Esophagus muscularis mucosa (tissue), 4 donors: ENCODE measurements at regions not wholly inside any gene's neighbourhood (a gene's known extent, or its start where the extent isn't known, plus 50 kb on each side); places are given as distances from the start of the nearest gene placed in this dataset.

ENCODE experiments used
- DNase-seq: peaks from one replicate; pipeline ENCODE4 v3.0.0-alpha.2; 2017; ENCODE audit errors: extremely low spot score
- H3K27ac ChIP-seq, 4 donors: fragments of 200-600 bp; sonication (generic); replicated peaks in 1 of 4; 1 replicate in 3 of 4; 2 replicates in 1 of 4; pipeline ENCODE4 v1.5.1; 2016 to 2019; ENCODE audit warnings: mild to moderate bottlenecking in 1 of 4
- H3K27me3 ChIP-seq, 4 donors: fragments of 200-600 bp; sonication (generic); one replicate each; pipeline versions ENCODE4 v1.5.1 to v1.6.0; 2016 to 2019
- H3K36me3 ChIP-seq, 4 donors: fragments of 200-600 bp; sonication (generic); one replicate each; pipeline ENCODE4 v1.5.1; 2016 to 2019
- H3K4me1 ChIP-seq, 4 donors: fragments of 200-600 bp; sonication (generic); one replicate each; pipeline ENCODE4 v1.5.1; 2016 to 2019
- H3K4me3 ChIP-seq, 4 donors: fragments of 200-600 bp; sonication (generic); 1 replicate in 2 of 4; 2 replicates in 2 of 4; pipeline ENCODE4 v1.5.1; 2016 to 2019; ENCODE audit warnings: mild to moderate bottlenecking in 4 of 4, moderate library complexity in 1 of 4
- H3K9me3 ChIP-seq, 4 donors: fragments of 200-600 bp; sonication (generic); 1 replicate in 3 of 4; 2 replicates in 1 of 4; pipeline ENCODE4 v1.5.1; 2016 to 2019
- EP300 ChIP-seq: sonication (generic); formaldehyde crosslinking; IDR thresholded peaks from one replicate; pipeline ENCODE4 v1.6.1; 2017; ENCODE audit warnings: antibody characterized with exemption
- POLR2A ChIP-seq: fragments of 450-650 bp; IDR thresholded peaks from one replicate; pipeline ENCODE4 v1.6.1; 2017; ENCODE audit warnings: antibody characterized with exemption, moderate library complexity, mild to moderate bottlenecking, low read depth
- POLR2AphosphoS5 ChIP-seq, 2 donors: sonication (generic); formaldehyde crosslinking; IDR thresholded peaks; one replicate each; pipeline ENCODE4 v1.6.1; 2017; ENCODE audit warnings: antibody characterized with exemption in 2 of 2
- WGBS: methylation state at CpG from one replicate; pipeline ENCODE4 v1.1.5; 2018; 5-methylcytosine and 5-hydroxymethylcytosine counted together
- intact Hi-C: fragments of 100-400 bp; cut with DNase I; formaldehyde crosslinking; loops from one replicate; pipeline ENCODE4 v1.15.1; 2023
- TF ChIP-seq, protein P1 (sequence below), 3 experiments: fragments of 200-600 bp in 2 of 3; fragments of 450-650 bp in 1 of 3; sonication (generic) in 2 of 3; IDR thresholded peaks; one replicate each; pipeline ENCODE4 v1.5.1; 2017 to 2019; ENCODE audit warnings: antibody characterized with exemption in 3 of 3, mild to moderate bottlenecking in 2 of 3, moderate library complexity in 1 of 3

DNA sequence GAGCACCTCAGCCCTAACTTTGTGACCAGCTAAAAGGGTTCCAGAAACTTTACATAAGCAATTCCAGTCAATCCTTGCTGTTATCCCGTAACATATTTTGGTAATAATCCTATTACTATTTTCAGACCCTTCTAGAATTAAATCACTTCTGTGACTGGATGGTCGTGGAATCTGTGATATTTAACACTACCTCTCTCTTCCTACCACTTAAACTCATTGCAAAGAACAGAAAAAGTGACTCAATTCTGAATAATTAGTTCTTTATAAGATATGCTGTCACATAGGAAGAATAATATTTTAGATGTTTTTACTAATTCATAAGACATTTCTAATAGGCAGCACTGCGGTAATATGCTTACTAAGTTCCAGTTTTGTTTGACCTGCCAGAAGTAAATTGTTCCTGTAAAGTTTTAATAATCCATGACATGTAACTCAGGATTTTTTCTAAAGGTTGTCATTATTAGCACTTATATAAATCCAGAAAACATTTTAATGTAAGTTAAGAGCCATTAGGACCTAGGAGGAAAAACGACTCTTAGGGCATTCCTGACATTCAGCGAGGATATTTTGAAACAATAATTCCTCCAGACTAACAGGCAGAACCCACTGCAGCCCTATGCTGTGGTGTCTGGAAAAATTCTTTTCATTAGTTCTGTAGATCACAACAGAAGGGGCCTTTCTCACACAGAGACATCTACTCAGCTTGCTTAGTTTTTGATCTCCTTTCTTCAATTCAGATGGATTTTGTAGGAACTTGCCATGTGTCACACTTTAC lies 113.3 kb upstream of the MBNL1 start:
- no peaks in the 10 kb centered on the region for H3K36me3 ChIP-seq
- H3K4me3 ChIP-seq, result peak overlapping the region in 2 of 4 donors; percentile 10 to 15
- no peaks in the 10 kb centered on the region for H3K27me3 ChIP-seq
- H3K4me1 ChIP-seq, result peaks cover 0 to 43% (median 33%) of the 10 kb centered on the region in 4 donors
- H3K9me3 ChIP-seq, result no peaks in the 10 kb centered on the region
- no peak for DNase-seq
- no peak for TF ChIP-seq EP300
- TF ChIP-seq, protein P1, sequence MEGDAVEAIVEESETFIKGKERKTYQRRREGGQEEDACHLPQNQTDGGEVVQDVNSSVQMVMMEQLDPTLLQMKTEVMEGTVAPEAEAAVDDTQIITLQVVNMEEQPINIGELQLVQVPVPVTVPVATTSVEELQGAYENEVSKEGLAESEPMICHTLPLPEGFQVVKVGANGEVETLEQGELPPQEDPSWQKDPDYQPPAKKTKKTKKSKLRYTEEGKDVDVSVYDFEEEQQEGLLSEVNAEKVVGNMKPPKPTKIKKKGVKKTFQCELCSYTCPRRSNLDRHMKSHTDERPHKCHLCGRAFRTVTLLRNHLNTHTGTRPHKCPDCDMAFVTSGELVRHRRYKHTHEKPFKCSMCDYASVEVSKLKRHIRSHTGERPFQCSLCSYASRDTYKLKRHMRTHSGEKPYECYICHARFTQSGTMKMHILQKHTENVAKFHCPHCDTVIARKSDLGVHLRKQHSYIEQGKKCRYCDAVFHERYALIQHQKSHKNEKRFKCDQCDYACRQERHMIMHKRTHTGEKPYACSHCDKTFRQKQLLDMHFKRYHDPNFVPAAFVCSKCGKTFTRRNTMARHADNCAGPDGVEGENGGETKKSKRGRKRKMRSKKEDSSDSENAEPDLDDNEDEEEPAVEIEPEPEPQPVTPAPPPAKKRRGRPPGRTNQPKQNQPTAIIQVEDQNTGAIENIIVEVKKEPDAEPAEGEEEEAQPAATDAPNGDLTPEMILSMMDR (IDR thresholded peaks at IDR 0.05), result no peak
- no peak for TF ChIP-seq POLR2A
- TF ChIP-seq POLR2AphosphoS5 (IDR thresholded peaks at IDR 0.05), result no peak
- peak overlapping the region; percentile 34 to 52 (median 46) for H3K27ac ChIP-seq
- 62% methylated on average over 5 of the region's 5 CpGs for WGBS
- intact Hi-C loops, result no loop called here

DNA sequence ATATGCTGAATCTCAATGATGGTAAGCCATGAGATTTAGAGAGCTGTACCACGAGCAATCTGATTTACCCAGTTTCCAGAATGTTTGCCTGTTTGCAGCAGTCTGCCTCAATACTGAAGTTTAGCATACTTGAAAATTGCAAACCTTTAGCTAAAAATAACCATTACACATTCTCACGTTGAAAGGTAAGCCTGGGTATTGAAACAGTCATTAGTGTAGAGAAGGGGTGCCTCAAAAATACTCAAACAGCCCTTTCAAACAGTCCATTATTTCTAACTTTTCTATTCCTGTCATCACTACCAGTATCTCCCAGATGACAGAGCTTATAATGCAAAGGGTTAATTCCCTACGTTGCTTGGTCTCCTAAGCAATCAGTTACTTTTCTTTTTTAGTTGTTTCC lies 111.8 kb upstream of the MBNL1 start:
- Histone ChIP-seq H3K9me3 (no peaks in the 10 kb centered on the region), H3K27me3 (no peaks in the 10 kb centered on the region), H3K36me3 (no peaks in the 10 kb centered on the region), H3K4me3 (no peak overlapping the region), H3K4me1 (peaks cover 0 to 43% (median 33%) of the 10 kb centered on the region in 4 donors), H3K27ac (peak overlapping the region in 1 of 4 donors; percentile 2)
- DNase-seq, result no peak
- WGBS, result 62% methylated on average over 3 of the region's 3 CpGs
- intact Hi-C loops, result no loop called here
- no peak for TF ChIP-seq POLR2A
- TF ChIP-seq, protein P1 (IDR thresholded peaks at IDR 0.05), result no peak
- TF ChIP-seq POLR2AphosphoS5 (IDR thresholded peaks at IDR 0.05), result no peak
- no peak for TF ChIP-seq EP300

DNA sequence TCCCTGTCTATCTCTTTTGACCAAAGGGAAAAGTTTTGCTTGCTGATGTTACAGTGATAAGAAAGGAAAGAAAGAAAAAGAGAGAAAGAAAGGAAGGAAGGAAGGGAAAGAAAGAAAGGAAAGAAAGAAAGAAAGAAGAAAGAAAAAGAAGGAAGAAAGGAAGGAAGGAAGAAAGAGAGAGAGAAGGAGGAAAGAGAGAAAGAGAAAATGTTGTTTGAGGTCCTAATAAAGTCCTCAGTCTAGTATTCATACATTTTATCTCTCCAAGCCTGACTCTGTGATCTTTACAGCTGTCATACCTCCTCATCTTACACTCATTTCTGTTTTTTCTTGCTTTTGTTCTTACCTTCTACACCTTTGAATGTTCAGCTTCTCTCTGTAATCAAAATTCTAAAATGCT lies 111.4 kb upstream of the MBNL1 start:
- Histone ChIP-seq H3K4me1 (peaks cover 0 to 43% (median 33%) of the 10 kb centered on the region in 4 donors), H3K4me3 (no peak overlapping the region), H3K36me3 (no peaks in the 10 kb centered on the region), H3K27me3 (no peaks in the 10 kb centered on the region), H3K27ac (peak overlapping the region in 1 of 4 donors; percentile 2), H3K9me3 (no peaks in the 10 kb centered on the region)
- DNase-seq, result no peak
- intact Hi-C loops, result no loop called here
- TF ChIP-seq EP300 (no peak), POLR2AphosphoS5 (IDR thresholded peaks at IDR 0.05) (no peak)

DNA sequence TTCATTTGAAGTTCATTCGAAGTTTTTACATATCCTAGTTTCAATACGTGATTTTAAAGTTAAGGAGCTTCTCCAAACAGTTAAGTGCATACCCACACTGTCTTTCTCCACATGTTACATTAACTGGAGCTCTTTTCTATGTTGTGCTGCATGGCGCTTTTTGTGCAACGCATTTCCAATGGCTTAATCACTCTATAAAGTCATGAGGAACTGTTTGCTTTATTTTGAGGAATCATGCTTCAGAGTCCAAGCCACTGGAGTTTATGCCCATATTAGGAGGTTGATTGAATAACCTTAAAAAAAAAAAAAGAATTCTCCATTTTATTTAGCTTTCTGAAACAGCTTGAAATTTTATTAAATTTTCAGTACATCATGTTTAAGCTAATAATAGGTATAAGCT lies 109.4 kb upstream of the MBNL1 start:
- intact Hi-C loops, result no loop called here
- Histone ChIP-seq H3K27me3 (no peaks in the 10 kb centered on the region), H3K4me3 (no peak overlapping the region), H3K9me3 (no peaks in the 10 kb centered on the region), H3K4me1 (peaks cover 0 to 43% (median 33%) of the 10 kb centered on the region in 4 donors), H3K36me3 (no peaks in the 10 kb centered on the region), H3K27ac (peak overlapping the region in 2 of 4 donors; percentile 5 to 33)
- WGBS, result 52% methylated on average over 4 of the region's 4 CpGs
- TF ChIP-seq POLR2AphosphoS5 (IDR thresholded peaks at IDR 0.05) (peak in 1 of 2 donors; percentile 47), POLR2A (no peak)
- no peak for DNase-seq

DNA sequence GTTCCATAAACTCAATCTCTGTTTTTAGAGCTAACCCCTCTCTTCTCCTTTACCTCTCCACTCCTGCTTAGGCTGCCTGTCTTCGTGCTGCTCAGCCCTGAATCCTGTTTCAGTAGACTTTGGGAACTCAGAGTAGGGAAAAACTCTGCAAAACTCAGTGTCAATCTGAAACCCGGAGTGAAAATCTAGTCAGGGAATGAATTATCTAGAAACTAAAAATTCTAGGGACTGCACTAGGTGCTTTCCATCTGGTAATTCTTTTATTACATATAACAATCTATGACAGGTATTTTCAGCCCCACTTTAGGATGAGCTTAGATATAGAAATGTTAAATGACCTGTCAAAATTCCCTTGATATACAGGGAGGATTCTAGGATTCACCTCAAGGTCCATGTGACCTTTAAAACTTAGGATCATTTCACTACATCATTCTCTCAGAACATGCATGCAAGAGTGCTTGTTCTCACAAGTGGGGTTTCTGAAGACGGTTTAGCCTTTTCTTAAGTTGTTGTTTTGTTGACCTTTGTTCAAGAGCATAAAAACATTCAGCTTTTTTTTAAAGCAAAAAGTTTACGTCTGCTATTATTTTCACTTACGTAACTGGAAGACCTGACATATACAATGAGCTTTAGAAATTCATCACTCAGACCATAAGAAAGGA lies 108.2 kb upstream of the MBNL1 start:
- intact Hi-C loops, result no loop called here
- no peaks in the 10 kb centered on the region for H3K36me3 ChIP-seq
- no peaks in the 10 kb centered on the region for H3K27me3 ChIP-seq
- WGBS, result 83% methylated on average over 5 of the region's 5 CpGs
- TF ChIP-seq, protein P1 (IDR thresholded peaks at IDR 0.05), result no peak
- TF ChIP-seq POLR2A (no peak), EP300 (no peak), POLR2AphosphoS5 (IDR thresholded peaks at IDR 0.05) (no peak)
- DNase-seq, result no peak
- H3K27ac ChIP-seq, result peak overlapping the region in 1 of 4 donors; percentile 25
- peaks cover 0 to 35% (median 25%) of the 10 kb centered on the region in 4 donors for H3K4me1 ChIP-seq
- H3K4me3 ChIP-seq, result no peak overlapping the region
- no peaks in the 10 kb centered on the region for H3K9me3 ChIP-seq
